PFSK-1 (cell line): ENCODE measurements at regions not wholly inside any gene's neighbourhood (a gene's known extent, or its start where the extent isn't known, plus 50 kb on each side); places are given as distances from the start of the nearest gene placed in this dataset.

Experiments used
- POLR2AphosphoS5 ChIP-seq: IDR thresholded peaks from 2 replicates; pipeline ENCODE4 v1.6.1; 2012; ENCODE audit warnings: low read depth, mild to moderate bottlenecking, control low read depth, low read length, moderate library complexity
- REST ChIP-seq, 2 experiments: IDR thresholded peaks; 2 replicates each; pipeline versions ENCODE4 v1.6.1 to v1.8.0; 2011 to 2012; ENCODE audit warnings: low read depth in 2 of 2, low read length in 2 of 2, control low read depth in 1 of 2, inconsistent platforms in 1 of 2, mild to moderate bottlenecking in 1 of 2, moderate library complexity in 1 of 2; ENCODE audit not compliant: insufficient read depth in 1 of 2
- SIN3A ChIP-seq: IDR thresholded peaks from 2 replicates; pipeline ENCODE4 v1.6.1; 2012; ENCODE audit warnings: mild to moderate bottlenecking, low read length, moderate library complexity, borderline replicate concordance; ENCODE audit not compliant: insufficient read depth
- TAF1 ChIP-seq: IDR thresholded peaks from 2 replicates; pipeline ENCODE4 v1.6.1; 2012; ENCODE audit warnings: low read length, control low read depth, borderline replicate concordance; ENCODE audit not compliant: insufficient read depth

DNA sequence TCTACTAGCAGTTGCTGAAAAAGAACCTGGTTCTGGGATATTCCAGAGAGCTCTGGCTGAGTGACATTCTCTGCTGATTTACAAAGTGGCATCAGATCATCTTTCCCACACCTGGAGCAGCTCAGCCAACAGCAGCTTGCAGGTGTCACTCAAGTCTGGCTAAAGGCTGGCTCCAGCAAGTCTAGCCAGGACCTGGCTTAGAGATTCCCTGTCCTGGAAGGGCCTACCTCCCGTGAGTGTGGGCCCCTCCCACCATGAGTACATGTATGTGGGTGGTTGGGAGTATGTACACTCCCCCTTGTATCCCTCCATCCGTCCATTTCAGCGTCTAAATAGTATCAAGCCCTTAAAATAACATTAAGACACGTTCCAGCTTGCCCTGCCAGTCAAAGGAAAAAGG, 539.3 kb upstream of the ID4 start:
- no peak for TF ChIP-seq POLR2AphosphoS5
- TF ChIP-seq SIN3A, result no peak
- no peak for TF ChIP-seq TAF1
- no peak for TF ChIP-seq REST (IDR thresholded peaks at IDR 0.05; ENCODE audit: insufficient read depth in 1 of 2, low read depth in 2 of 2, low read length in 2 of 2)
